GM18511 (cell line): ENCODE measurements at regions not wholly inside any gene's neighbourhood (a gene's known extent, or its start where the extent isn't known, plus 50 kb on each side); places are given as distances from the start of the nearest gene placed in this dataset.

Source experiments
- ATAC-seq: cut with Tn5 transposase; IDR thresholded peaks from one replicate; pipeline ENCODE4 v1.9.1; 2021; ENCODE audit warnings: mild to moderate bottlenecking, moderate library complexity; ENCODE audit not compliant: unreplicated experiment

GRCh38 chr2:149972066-149972465, 384.5 kb upstream of the MMADHC start:
- ATAC-seq = no peak

- no peak for ATAC-seq
Measured at GRCh38 chr2:149954981-149955600, 367.5 kb upstream of the MMADHC start.

GRCh38 chr2:149953627-149954026, 366.1 kb upstream of the MMADHC start:
- no peak for ATAC-seq

- ATAC-seq = no peak
Measured at GRCh38 chr2:149931486-149931885, 343.9 kb upstream of the MMADHC start.

GRCh38 chr2:149928011-149928410, 340.4 kb upstream of the MMADHC start:
- ATAC-seq = no peak

- ATAC-seq = no peak
Measured at GRCh38 chr2:149926149-149926548, 338.6 kb upstream of the MMADHC start.

GRCh38 chr2:149924549-149925213, 337.1 kb upstream of the MMADHC start:
- ATAC-seq = no peak

- no peak for ATAC-seq
Measured at GRCh38 chr2:149924028-149924427, 336.5 kb upstream of the MMADHC start.

- ATAC-seq = no peak
Measured at GRCh38 chr2:149921911-149922616, 334.5 kb upstream of the MMADHC start.

GRCh38 chr2:149920389-149920788, 332.8 kb upstream of the MMADHC start:
- no peak for ATAC-seq

GRCh38 chr2:149915151-149915550, 327.6 kb upstream of the MMADHC start:
- no peak for ATAC-seq

- ATAC-seq = no peak
Measured at GRCh38 chr2:149908726-149909683, 321.4 kb upstream of the MMADHC start.

- no peak for ATAC-seq
Measured at GRCh38 chr2:149906886-149907285, 319.3 kb upstream of the MMADHC start.

- ATAC-seq = no peak
Measured at GRCh38 chr2:149904352-149905175, 317.0 kb upstream of the MMADHC start.

- no peak for ATAC-seq
Measured at GRCh38 chr2:149903626-149904025, 316.1 kb upstream of the MMADHC start.

- no peak for ATAC-seq
Measured at GRCh38 chr2:149902081-149902480, 314.5 kb upstream of the MMADHC start.

GRCh38 chr2:149901231-149901859, 313.8 kb upstream of the MMADHC start:
- no peak for ATAC-seq

GRCh38 chr2:149899390-149899789, 311.8 kb upstream of the MMADHC start:
- no peak for ATAC-seq

- ATAC-seq = no peak
Measured at GRCh38 chr2:149894760-149895159, 307.2 kb upstream of the MMADHC start.

- ATAC-seq = no peak
Measured at GRCh38 chr2:149894226-149894625, 306.7 kb upstream of the MMADHC start.
